HUES48 (cell line): ENCODE measurements at regions not wholly inside any gene's neighbourhood (a gene's known extent, or its start where the extent isn't known, plus 50 kb on each side); places are given as distances from the start of the nearest gene placed in this dataset.

Experiments
- H3K27ac ChIP-seq: one replicate; pipeline ENCODE4 v1.7.0; 2013; ENCODE audit warnings: low read depth, low read length, inconsistent platforms
- H3K27me3 ChIP-seq: 2 replicates; pipeline ENCODE4 v1.6.1; 2013; ENCODE audit warnings: mild to moderate bottlenecking, low read length; ENCODE audit not compliant: control insufficient read depth, insufficient read depth
- H3K36me3 ChIP-seq: 2 replicates; pipeline ENCODE4 v1.6.1; 2013; ENCODE audit warnings: low read length; ENCODE audit not compliant: control insufficient read depth, insufficient read depth
- H3K4me1 ChIP-seq: 2 replicates; pipeline ENCODE4 v1.6.1; 2013; ENCODE audit warnings: mild to moderate bottlenecking, low read length; ENCODE audit not compliant: control insufficient read depth, insufficient read depth
- H3K4me3 ChIP-seq: 2 replicates; pipeline ENCODE4 v1.5.1; 2013; ENCODE audit warnings: mild to moderate bottlenecking, low read depth, low read length
- H3K9ac ChIP-seq: 2 replicates; pipeline ENCODE4 v1.6.1; 2013; ENCODE audit warnings: mild to moderate bottlenecking, low read depth, low read length, moderate library complexity
- H3K9me3 ChIP-seq: 2 replicates; pipeline ENCODE4 v1.6.1; 2013; ENCODE audit warnings: low read length; ENCODE audit not compliant: control insufficient read depth, insufficient read depth

GRCh38 chr12:4223273-4223845 is 50.2 kb upstream of the CCND2 start:
- H3K9ac ChIP-seq, result no peak overlapping the region
- no peak overlapping the region for H3K27ac ChIP-seq
- 0 out of 2 replicates have a peak, but pooled peaks cover 3% of the 10 kb centered on the region for H3K9me3 ChIP-seq
- no peak overlapping the region for H3K4me3 ChIP-seq
- H3K27me3 ChIP-seq, result no peaks in the 10 kb centered on the region
- no peaks in the 10 kb centered on the region for H3K36me3 ChIP-seq
- H3K4me1 ChIP-seq, result 0 out of 2 replicates have a peak, but pooled peaks cover 2% of the 10 kb centered on the region

- no peaks in the 10 kb centered on the region for H3K27me3 ChIP-seq
- H3K9me3 ChIP-seq, result 0 out of 2 replicates have a peak, but pooled peaks cover 3% of the 10 kb centered on the region
Observed at GRCh38 chr12:4221258-4221620, 52.3 kb upstream of the CCND2 start.

GRCh38 chr12:4220536-4221257 is 52.9 kb upstream of the CCND2 start:
- Histone ChIP-seq H3K9me3 (0 out of 2 replicates have a peak, but pooled peaks cover 3% of the 10 kb centered on the region), H3K27ac (no peak overlapping the region), H3K36me3 (no peaks in the 10 kb centered on the region), H3K9ac (no peak overlapping the region), H3K4me3 (no peak overlapping the region), H3K4me1 (no peaks in the 10 kb centered on the region), H3K27me3 (no peaks in the 10 kb centered on the region)

More at GRCh38 chr12:4221258-4221620, 52.3 kb upstream of the CCND2 start:
- H3K36me3 ChIP-seq, result no peaks in the 10 kb centered on the region
- H3K27ac ChIP-seq, result no peak overlapping the region
- H3K4me3 ChIP-seq, result no peak overlapping the region
- no peak overlapping the region for H3K9ac ChIP-seq
- H3K4me1 ChIP-seq, result no peaks in the 10 kb centered on the region

GRCh38 chr12:4217091-4217490 is 56.5 kb upstream of the CCND2 start:
- H3K9me3 ChIP-seq, result no peaks in the 10 kb centered on the region
- no peaks in the 10 kb centered on the region for H3K4me1 ChIP-seq
- H3K27ac ChIP-seq, result no peak overlapping the region
- H3K9ac ChIP-seq, result no peak overlapping the region
- no peak overlapping the region for H3K4me3 ChIP-seq
- no peaks in the 10 kb centered on the region for H3K27me3 ChIP-seq
- H3K36me3 ChIP-seq, result no peaks in the 10 kb centered on the region

- Histone ChIP-seq H3K9ac (no peak overlapping the region), H3K4me3 (no peak overlapping the region), H3K4me1 (no peaks in the 10 kb centered on the region), H3K27me3 (no peaks in the 10 kb centered on the region), H3K36me3 (no peaks in the 10 kb centered on the region), H3K9me3 (no peaks in the 10 kb centered on the region), H3K27ac (no peak overlapping the region)
Observed at GRCh38 chr12:4216187-4216927, 57.2 kb upstream of the CCND2 start.

- no peaks in the 10 kb centered on the region for H3K36me3 ChIP-seq
- no peak overlapping the region for H3K9ac ChIP-seq
- no peaks in the 10 kb centered on the region for H3K9me3 ChIP-seq
- H3K4me1 ChIP-seq, result no peaks in the 10 kb centered on the region
- H3K27me3 ChIP-seq, result no peaks in the 10 kb centered on the region
- no peak overlapping the region for H3K27ac ChIP-seq
- H3K4me3 ChIP-seq, result no peak overlapping the region
Observed at GRCh38 chr12:4215229-4216186, 58.1 kb upstream of the CCND2 start.

GRCh38 chr12:4214877-4215228 is 58.7 kb upstream of the CCND2 start:
- Histone ChIP-seq H3K36me3 (no peaks in the 10 kb centered on the region), H3K4me3 (no peak overlapping the region), H3K9ac (no peak overlapping the region), H3K4me1 (no peaks in the 10 kb centered on the region), H3K9me3 (no peaks in the 10 kb centered on the region), H3K27ac (no peak overlapping the region), H3K27me3 (no peaks in the 10 kb centered on the region)

- Histone ChIP-seq H3K27me3 (no peaks in the 10 kb centered on the region), H3K36me3 (no peaks in the 10 kb centered on the region), H3K27ac (no peak overlapping the region), H3K9ac (no peak overlapping the region), H3K4me1 (no peaks in the 10 kb centered on the region), H3K4me3 (no peak overlapping the region), H3K9me3 (no peaks in the 10 kb centered on the region)
Observed at GRCh38 chr12:4213471-4213870, 60.1 kb upstream of the CCND2 start.

GRCh38 chr12:4212845-4213244 is 60.7 kb upstream of the CCND2 start:
- H3K4me1 ChIP-seq, result no peaks in the 10 kb centered on the region
- H3K27me3 ChIP-seq, result no peaks in the 10 kb centered on the region
- no peak overlapping the region for H3K27ac ChIP-seq
- no peaks in the 10 kb centered on the region for H3K9me3 ChIP-seq
- no peak overlapping the region for H3K4me3 ChIP-seq
- no peak overlapping the region for H3K9ac ChIP-seq
- H3K36me3 ChIP-seq, result no peaks in the 10 kb centered on the region

- Histone ChIP-seq H3K36me3 (no peaks in the 10 kb centered on the region), H3K27ac (no peak overlapping the region), H3K27me3 (no peaks in the 10 kb centered on the region), H3K9ac (no peak overlapping the region), H3K4me1 (no peaks in the 10 kb centered on the region), H3K4me3 (no peak overlapping the region), H3K9me3 (no peaks in the 10 kb centered on the region)
Observed at GRCh38 chr12:4211372-4211771, 62.2 kb upstream of the CCND2 start.
